PC-9 (cell line): ENCODE measurements at regions not wholly inside any gene's neighbourhood (a gene's known extent, or its start where the extent isn't known, plus 50 kb on each side); places are given as distances from the start of the nearest gene placed in this dataset.

Source experiments
- BruUV-seq: library from RNA; stranded (reverse); fragments of 400-500 nt; replicated peaks from 2 replicates; lab custom pipeline; 2021; lab: Mats Ljungman, UMichigan
- CTCF ChIA-PET: fragments of 300-600 bp; sonication (Branson Sonifier 250); formaldehyde crosslinking; loops from one replicate; lab custom pipeline; 2022; ENCODE audit warnings: antibody characterized with exemption; lab: Charles Lee
- POLR2A ChIA-PET: fragments of 300-600 bp; sonication (Branson Sonifier 250); formaldehyde crosslinking; loops from one replicate; lab custom pipeline; 2022; ENCODE audit warnings: antibody characterized with exemption; ENCODE audit not compliant: unreplicated experiment; lab: Charles Lee
- DNase-seq, 2 experiments: peaks; one replicate each; pipeline versions ENCODE4 v3.0.0 to v3.0.0-alpha.2; 2015 to 2022; ENCODE audit warnings: mixed read lengths in 1 of 2
- H2AFZ ChIP-seq: fragments of 200-600 bp; sonication (generic); 2 replicates; pipeline ENCODE4 v1.8.1; 2017; ENCODE audit warnings: antibody characterized with exemption
- H3F3A ChIP-seq: fragments of 200-600 bp; sonication (generic); 2 replicates; pipeline ENCODE4 v1.8.1; 2017; ENCODE audit warnings: antibody characterized with exemption, mild to moderate bottlenecking, low read depth; ENCODE audit not compliant: insufficient read depth
- H3K27ac ChIP-seq: fragments of 200-600 bp; sonication (generic); 2 replicates; pipeline ENCODE4 v1.6.1; 2016; ENCODE audit warnings: mixed run types
- H3K27me3 ChIP-seq: fragments of 200-600 bp; sonication (generic); 2 replicates; pipeline ENCODE4 v1.6.1; 2016; ENCODE audit warnings: low read depth, mixed run types; ENCODE audit not compliant: insufficient read depth
- H3K36me3 ChIP-seq: fragments of 200-600 bp; sonication (generic); 2 replicates; pipeline ENCODE4 v1.6.1; 2016; ENCODE audit warnings: low read depth, mixed run types
- H3K4me1 ChIP-seq: fragments of 200-600 bp; sonication (generic); replicated peaks from 2 replicates; pipeline ENCODE4 v1.6.1; 2016; ENCODE audit warnings: mixed run types; ENCODE audit not compliant: insufficient read depth
- H3K4me2 ChIP-seq: fragments of 200-600 bp; sonication (generic); 2 replicates; pipeline ENCODE4 v1.6.1; 2017; ENCODE audit warnings: mixed run types
- H3K4me3 ChIP-seq: fragments of 200-600 bp; sonication (generic); 2 replicates; pipeline ENCODE4 v1.6.1; 2016; ENCODE audit warnings: mixed run types
- H3K79me2 ChIP-seq: fragments of 200-600 bp; sonication (generic); 2 replicates; pipeline ENCODE4 v1.6.1; 2017; ENCODE audit warnings: low read depth, mixed run types
- H3K9me2 ChIP-seq: fragments of 200-600 bp; sonication (generic); 2 replicates; pipeline ENCODE4 v1.8.1; 2017; ENCODE audit warnings: mild to moderate bottlenecking; ENCODE audit not compliant: insufficient read depth
- H3K9me3 ChIP-seq: fragments of 200-600 bp; sonication (generic); 2 replicates; pipeline ENCODE4 v1.8.1; 2016; ENCODE audit warnings: low read depth; ENCODE audit not compliant: insufficient read depth
- H4K20me1 ChIP-seq: fragments of 200-600 bp; sonication (generic); 2 replicates; pipeline ENCODE4 v1.8.1; 2017; ENCODE audit not compliant: insufficient read depth
- EZH2 ChIP-seq: fragments of 200-600 bp; sonication (generic); IDR thresholded peaks from 2 replicates; pipeline ENCODE4 v1.8.0; 2017; ENCODE audit warnings: antibody characterized with exemption, low read depth
- intact Hi-C: fragments of 100-400 bp; cut with micrococcal nuclease; formaldehyde crosslinking; loops from one replicate; pipeline ENCODE4 v1.10.0; 2022; ENCODE audit not compliant: unreplicated experiment
- TF ChIP-seq, protein P1 (sequence below): fragments of 200-600 bp; sonication (generic); conservative IDR thresholded peaks from 2 replicates; pipeline ENCODE4 v1.6.1; 2017; ENCODE audit warnings: mixed run types, antibody characterized with exemption, mild to moderate bottlenecking, moderate library complexity

- no peak overlapping the region for H2AFZ ChIP-seq
These were observed 146.1 kb upstream of the TBL1X start for GRCh38 chrX:9318766-9319165.

DNA sequence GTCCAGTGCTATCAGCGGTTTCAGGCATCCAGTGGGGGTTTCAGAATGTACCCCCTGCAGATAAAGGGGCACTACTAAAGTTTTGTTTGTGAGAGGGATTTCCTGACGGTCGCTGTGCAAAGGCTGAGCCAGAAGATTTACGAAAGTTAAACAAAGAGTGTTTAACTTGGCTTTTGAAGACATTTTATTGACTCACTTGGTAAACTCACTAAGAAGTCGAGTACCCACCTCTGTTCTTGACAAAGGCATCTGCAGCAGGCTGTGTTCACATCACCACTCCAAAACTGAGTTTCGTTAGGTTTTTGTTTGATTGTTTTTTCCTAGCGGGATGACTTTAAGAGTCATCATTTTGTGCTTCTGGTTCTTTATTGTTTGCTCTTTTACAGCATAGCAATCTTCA lies 143.9 kb upstream of the TBL1X start:
- TF ChIP-seq, protein P1, sequence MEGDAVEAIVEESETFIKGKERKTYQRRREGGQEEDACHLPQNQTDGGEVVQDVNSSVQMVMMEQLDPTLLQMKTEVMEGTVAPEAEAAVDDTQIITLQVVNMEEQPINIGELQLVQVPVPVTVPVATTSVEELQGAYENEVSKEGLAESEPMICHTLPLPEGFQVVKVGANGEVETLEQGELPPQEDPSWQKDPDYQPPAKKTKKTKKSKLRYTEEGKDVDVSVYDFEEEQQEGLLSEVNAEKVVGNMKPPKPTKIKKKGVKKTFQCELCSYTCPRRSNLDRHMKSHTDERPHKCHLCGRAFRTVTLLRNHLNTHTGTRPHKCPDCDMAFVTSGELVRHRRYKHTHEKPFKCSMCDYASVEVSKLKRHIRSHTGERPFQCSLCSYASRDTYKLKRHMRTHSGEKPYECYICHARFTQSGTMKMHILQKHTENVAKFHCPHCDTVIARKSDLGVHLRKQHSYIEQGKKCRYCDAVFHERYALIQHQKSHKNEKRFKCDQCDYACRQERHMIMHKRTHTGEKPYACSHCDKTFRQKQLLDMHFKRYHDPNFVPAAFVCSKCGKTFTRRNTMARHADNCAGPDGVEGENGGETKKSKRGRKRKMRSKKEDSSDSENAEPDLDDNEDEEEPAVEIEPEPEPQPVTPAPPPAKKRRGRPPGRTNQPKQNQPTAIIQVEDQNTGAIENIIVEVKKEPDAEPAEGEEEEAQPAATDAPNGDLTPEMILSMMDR = no peak
- no peak for TF ChIP-seq EZH2
- H3K79me2 ChIP-seq = no peaks in the 10 kb centered on the region
- ChIA-PET POLR2A (no interaction called here), CTCF (no interaction called here)
- no peak overlapping the region for H3K4me3 ChIP-seq
- H3K9me3 ChIP-seq = no peaks in the 10 kb centered on the region
- no peak overlapping the region for H2AFZ ChIP-seq
- no peaks in the 10 kb centered on the region for H3K36me3 ChIP-seq
- no TSS peak for BruUV-seq
- H3K27me3 ChIP-seq = no peaks in the 10 kb centered on the region
- H3K4me1 ChIP-seq = peaks cover 6% of the 10 kb centered on the region; the same call in 1 of the 2 replicates
- intact Hi-C loops = no loop called here
- no peak overlapping the region for H3K27ac ChIP-seq
- peaks cover 4% of the 10 kb centered on the region for H3F3A ChIP-seq
- DNase-seq = peak in 1 of 2 experiments; percentile 48
- H4K20me1 ChIP-seq = no peaks in the 10 kb centered on the region
- H3K4me2 ChIP-seq = peak overlapping the region; percentile 15
- H3K9me2 ChIP-seq = no peaks in the 10 kb centered on the region

More at GRCh38 chrX:9318766-9319165, 146.1 kb upstream of the TBL1X start:
- ChIA-PET CTCF (no interaction called here), POLR2A (interaction anchor here (0.6 kb wide), 1 partner anchor 383 kb away, joined by 3 read pairs; no protein-coding TSS in a partner anchor)
- intact Hi-C loops = no loop called here
- peaks cover 6% of the 10 kb centered on the region; the same call in 1 of the 2 replicates for H3K4me1 ChIP-seq
- H3K4me3 ChIP-seq = no peak overlapping the region
- H3K36me3 ChIP-seq = no peaks in the 10 kb centered on the region
- H3K9me3 ChIP-seq = no peaks in the 10 kb centered on the region
- H3F3A ChIP-seq = peaks cover 4% of the 10 kb centered on the region
- H3K79me2 ChIP-seq = no peaks in the 10 kb centered on the region
- TF ChIP-seq, protein P1 = no peak
- TF ChIP-seq EZH2 = no peak
- H3K27ac ChIP-seq = no peak overlapping the region
- H3K9me2 ChIP-seq = no peaks in the 10 kb centered on the region
- no peaks in the 10 kb centered on the region for H3K27me3 ChIP-seq
- BruUV-seq = no TSS peak
- H4K20me1 ChIP-seq = no peaks in the 10 kb centered on the region
- no peak overlapping the region for H3K4me2 ChIP-seq
- DNase-seq = no peak

DNA sequence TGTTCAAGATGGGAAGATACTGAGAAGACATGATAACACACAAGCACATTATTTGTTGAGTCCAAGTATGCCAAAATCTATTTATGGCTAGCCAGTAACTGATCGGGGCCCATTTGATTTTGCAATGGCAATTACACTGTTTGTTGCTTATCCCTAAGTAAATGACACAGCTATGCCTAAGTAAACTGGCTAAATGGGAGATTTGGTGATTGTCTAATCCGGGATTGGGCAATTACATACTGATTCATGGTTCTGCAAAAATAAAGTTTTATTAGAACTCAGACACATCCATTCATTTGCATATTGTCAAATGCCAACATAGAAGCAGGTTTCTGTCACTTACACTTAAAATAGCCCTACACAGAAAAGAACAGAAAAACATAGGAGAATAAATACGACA lies 140.2 kb upstream of the TBL1X start:
- DNase-seq = peak in 1 of 2 experiments; percentile 37
- no peaks in the 10 kb centered on the region for H4K20me1 ChIP-seq
- H3K4me3 ChIP-seq = no peak overlapping the region
- H3K9me2 ChIP-seq = no peaks in the 10 kb centered on the region
- intact Hi-C loops = no loop called here
- H3K36me3 ChIP-seq = no peaks in the 10 kb centered on the region
- H3K4me2 ChIP-seq = no peak overlapping the region
- no peak overlapping the region for H2AFZ ChIP-seq
- ChIA-PET POLR2A (no interaction called here), CTCF (no interaction called here)
- peaks cover 9% of the 10 kb centered on the region for H3F3A ChIP-seq
- H3K27ac ChIP-seq = no peak overlapping the region
- H3K27me3 ChIP-seq = no peaks in the 10 kb centered on the region
- no peaks in the 10 kb centered on the region for H3K79me2 ChIP-seq
- H3K4me1 ChIP-seq = peaks cover 18% of the 10 kb centered on the region
- H3K9me3 ChIP-seq = no peaks in the 10 kb centered on the region
- TF ChIP-seq, protein P1 = no peak
- TF ChIP-seq EZH2 = no peak
- BruUV-seq = no TSS peak
